VCaP (cell line): ENCODE measurements at regions not wholly inside any gene's neighbourhood (a gene's known extent, or its start where the extent isn't known, plus 50 kb on each side); places are given as distances from the start of the nearest gene placed in this dataset.
"Not testable (repeated sequence)": the region's sequence is repeated elsewhere in the genome, so short reads cannot be mapped to it uniquely, and the experiment has no call there.

Experiments
- H3K27ac ChIP-seq: fragments of 450-650 bp; 2 replicates; pipeline ENCODE4 v1.5.1; 2017
- CTCF ChIP-seq: fragments of 450-650 bp; conservative IDR thresholded peaks from 2 replicates; pipeline ENCODE4 v1.5.1; 2017; ENCODE audit warnings: mild to moderate bottlenecking, moderate library complexity

GRCh38 chr12:9361879-9362326, 153.7 kb upstream of the PZP start:
- no peak overlapping the region for H3K27ac ChIP-seq
- TF ChIP-seq CTCF = no peak

GRCh38 chr12:9354009-9354754, 146.0 kb upstream of the PZP start:
- not testable (repeated sequence) for H3K27ac ChIP-seq

GRCh38 chr12:9351136-9351535, 142.9 kb upstream of the PZP start:
- H3K27ac ChIP-seq = no peak overlapping the region
- TF ChIP-seq CTCF = no peak

- TF ChIP-seq CTCF = no peak
- H3K27ac ChIP-seq = peak overlapping the region; percentile 57
Observed at GRCh38 chr12:9349888-9350885, 142.0 kb upstream of the PZP start.

GRCh38 chr12:9348906-9349518, 140.8 kb upstream of the PZP start:
- H3K27ac ChIP-seq = no peak overlapping the region
- no peak for TF ChIP-seq CTCF

GRCh38 chr12:9347328-9348127, 139.3 kb upstream of the PZP start:
- no peak for TF ChIP-seq CTCF
- no peak overlapping the region for H3K27ac ChIP-seq

- no peak for TF ChIP-seq CTCF
- no peak overlapping the region for H3K27ac ChIP-seq
Observed at GRCh38 chr12:9346866-9347327, 138.7 kb upstream of the PZP start.
